HCT116 (cell line): ENCODE measurements at regions not wholly inside any gene's neighbourhood (a gene's known extent, or its start where the extent isn't known, plus 50 kb on each side); places are given as distances from the start of the nearest gene placed in this dataset.

Experiments
- ATAC-seq: fragments of 200-7000 bp; cut with Tn5 transposase; 2 replicates; pipeline ENCODE4 v1.9.1; 2020; ENCODE audit warnings: mild to moderate bottlenecking, moderate library complexity
- BruUV-seq: library from RNA; stranded (reverse); fragments of 400-500 nt; replicated peaks from 2 replicates; lab custom pipeline; 2021; lab: Mats Ljungman, UMichigan
- CTCF ChIA-PET: fragments of 300-600 bp; sonication (Branson Sonifier 250); formaldehyde crosslinking; loops from one replicate; lab custom pipeline; 2021; ENCODE audit warnings: antibody characterized with exemption; lab: Charles Lee
- POLR2A ChIA-PET: fragments of 300-600, 350-600 bp; sonication (Branson Sonifier 250); formaldehyde crosslinking; loops from one replicate; lab custom pipeline; 2021; ENCODE audit warnings: antibody characterized with exemption; lab: Charles Lee
- RAD21 ChIA-PET, 2 experiments: fragments of 300-600 bp; sonication (Branson Sonifier 250); formaldehyde crosslinking; loops; one replicate each; lab custom pipeline; 2023; ENCODE audit warnings: low total read pairs in 2 of 2; ENCODE audit not compliant: uncharacterized antibody in 2 of 2, unreplicated experiment in 2 of 2, low non-redundant PET in 1 of 2; lab: Charles Lee
- DNase-seq: peaks from one replicate; pipeline ENCODE4 v3.0.0-alpha.2; 2010; ENCODE audit warnings: low read depth, low spot score
- H2AFZ ChIP-seq: fragments of 200-600 bp; shearing (Covaris generic), sonication (generic); 2 replicates; pipeline ENCODE4 v1.6.1; 2017; ENCODE audit warnings: low read depth, mixed run types, mixed read lengths, antibody characterized with exemption, low read length; ENCODE audit not compliant: poor library complexity, severe bottlenecking
- H3K27ac ChIP-seq: 2 replicates; pipeline ENCODE4 v1.5.1; 2012; ENCODE audit warnings: low read depth, low read length
- H3K27me3 ChIP-seq: fragments of 200-600 bp; sonication (generic); 2 replicates; pipeline ENCODE4 v1.6.1; 2016; ENCODE audit warnings: mixed run types, low read length, mixed read lengths; ENCODE audit not compliant: insufficient read depth
- H3K36me3 ChIP-seq, 2 experiments: fragments of 200-500 bp in 1 of 2; fragments of 200-600 bp in 1 of 2; sonication (Bioruptor generic) in 1 of 2; sonication (generic) in 1 of 2; 2 replicates each; pipeline versions ENCODE4 v1.5.1 to v1.6.1; 2014 to 2016; ENCODE audit warnings: low read length in 2 of 2, inconsistent platforms in 1 of 2, mixed read lengths in 1 of 2, mixed run types in 1 of 2; ENCODE audit not compliant: insufficient read depth in 2 of 2, control insufficient read depth in 1 of 2
- H3K4me1 ChIP-seq, 2 experiments: fragments of 200-600 bp in 1 of 2; sonication (generic) in 1 of 2; 2 replicates each; pipeline versions ENCODE4 v1.5.1 to v1.6.1; 2012 to 2017; ENCODE audit warnings: low read length in 2 of 2, inconsistent platforms in 1 of 2, mild to moderate bottlenecking in 1 of 2, mixed read lengths in 1 of 2, mixed run types in 1 of 2, moderate library complexity in 1 of 2; ENCODE audit not compliant: insufficient read depth in 2 of 2, control insufficient read depth in 1 of 2
- H3K4me2 ChIP-seq: fragments of 200-600 bp; sonication (generic); 2 replicates; pipeline ENCODE4 v1.6.1; 2017; ENCODE audit warnings: mixed run types, low read length, mixed read lengths
- H3K4me3 ChIP-seq, 2 experiments: fragments of 200-600 bp in 1 of 2; sonication (generic) in 1 of 2; replicated peaks in 1 of 2; 2 replicates each; pipeline ENCODE4 v1.5.1; 2011 to 2016; ENCODE audit warnings: low read length in 2 of 2, control low read depth in 1 of 2, low read depth in 1 of 2, mild to moderate bottlenecking in 1 of 2, mixed read lengths in 1 of 2, mixed run types in 1 of 2
- H3K79me2 ChIP-seq: fragments of 200-600 bp; sonication (generic); 2 replicates; pipeline ENCODE4 v1.6.1; 2017; ENCODE audit warnings: mild to moderate bottlenecking, mixed run types, low read length, moderate library complexity, mixed read lengths; ENCODE audit not compliant: insufficient read depth
- H3K9ac ChIP-seq: fragments of 200-600 bp; sonication (generic); 2 replicates; pipeline ENCODE4 v1.6.1; 2016; ENCODE audit warnings: low read length, mixed read lengths
- H3K9me2 ChIP-seq: fragments of 200-600 bp; sonication (generic), shearing (Covaris generic); 2 replicates; pipeline ENCODE4 v1.6.1; 2017; ENCODE audit warnings: mixed run types, mild to moderate bottlenecking, moderate library complexity; ENCODE audit not compliant: insufficient read depth
- H3K9me3 ChIP-seq, 2 experiments: fragments of 200-500 bp in 1 of 2; fragments of 200-600 bp in 1 of 2; sonication (Bioruptor generic) in 1 of 2; sonication (generic) in 1 of 2; 2 replicates each; pipeline ENCODE4 v1.6.1; 2014 to 2017; ENCODE audit warnings: low read length in 2 of 2, mixed read lengths in 2 of 2, inconsistent platforms in 1 of 2, low read depth in 1 of 2, mild to moderate bottlenecking in 1 of 2, mixed run types in 1 of 2, moderate library complexity in 1 of 2; ENCODE audit not compliant: control insufficient read depth in 1 of 2, insufficient read depth in 1 of 2
- H4K20me1 ChIP-seq: fragments of 200-600 bp; sonication (generic), shearing (Covaris generic); 2 replicates; pipeline ENCODE4 v1.6.1; 2017; ENCODE audit warnings: mixed run types, mild to moderate bottlenecking, moderate library complexity; ENCODE audit not compliant: insufficient read depth
- CBX3 ChIP-seq: IDR thresholded peaks from 2 replicates; pipeline ENCODE4 v1.6.1; 2012; ENCODE audit warnings: low read depth
- EZH2 ChIP-seq: fragments of 200-600 bp; sonication (generic); IDR thresholded peaks from 2 replicates; pipeline ENCODE4 v1.6.1; 2017; ENCODE audit warnings: antibody characterized with exemption, mixed run types
- POLR2A ChIP-seq: IDR thresholded peaks from 2 replicates; pipeline ENCODE4 v1.7.0; 2011; ENCODE audit warnings: borderline replicate concordance; ENCODE audit not compliant: insufficient read depth, insufficient read length; ENCODE audit errors: extremely low read depth
- RAD21 ChIP-seq: IDR thresholded peaks from 2 replicates; pipeline ENCODE4 v1.6.1; 2012; ENCODE audit warnings: low read depth, mild to moderate bottlenecking
- REST ChIP-seq: IDR thresholded peaks from 2 replicates; pipeline ENCODE4 v1.6.1; 2012; ENCODE audit warnings: low read depth
- ZFX ChIP-seq: fragments of 450-650 bp; IDR thresholded peaks from 2 replicates; pipeline ENCODE4 v1.6.1; 2017
- intact Hi-C: fragments of 100-400 bp; cut with micrococcal nuclease; formaldehyde crosslinking; loops from 2 replicates; pipeline ENCODE4 v1.10.0; 2022

DNA sequence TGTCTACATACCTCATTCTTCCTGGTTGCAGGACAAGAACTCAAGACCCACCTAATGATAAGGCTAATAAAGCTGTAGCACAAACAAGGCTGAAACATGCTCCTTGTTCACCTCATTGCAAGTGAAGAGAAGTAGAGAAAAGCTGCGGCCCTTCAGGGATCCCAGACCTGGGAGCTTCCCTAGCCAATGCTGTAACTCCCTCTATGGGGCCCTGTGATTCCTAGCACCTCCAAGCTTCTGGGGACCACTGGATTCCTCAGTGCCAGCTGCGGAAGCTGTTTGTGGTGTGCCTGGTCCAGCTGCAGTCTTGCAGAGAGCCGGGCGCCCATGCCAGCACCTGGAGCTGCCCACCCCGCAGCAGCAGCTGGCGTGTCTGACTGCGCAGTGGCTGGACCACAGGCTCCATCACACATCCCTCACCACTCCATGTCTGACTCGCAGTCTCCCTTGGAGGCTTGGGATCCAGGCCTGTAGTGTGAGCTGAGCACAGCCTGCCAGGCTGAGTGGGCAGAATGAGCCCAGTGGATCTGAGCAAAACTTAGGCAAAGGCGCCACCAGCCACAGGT lies 737.2 kb upstream of the GJE1 start:
- ChIA-PET CTCF (no interaction called here), RAD21 (no interaction called here), POLR2A (no interaction called here)
- ATAC-seq (no peak), DNase-seq (no peak)
- no TSS peak for BruUV-seq
- no peak overlapping the region for H2AFZ ChIP-seq
- intact Hi-C loops: no loop called here
- no peaks in the 10 kb centered on the region for H3K79me2 ChIP-seq
- H4K20me1 ChIP-seq: no peaks in the 10 kb centered on the region
- no peak overlapping the region for H3K9ac ChIP-seq
- H3K9me3 ChIP-seq: no peaks in the 10 kb centered on the region
- no peaks in the 10 kb centered on the region for H3K36me3 ChIP-seq
- TF ChIP-seq ZFX: no peak
- no peak overlapping the region for H3K27ac ChIP-seq
- peaks cover 4% of the 10 kb centered on the region; the same call in 1 of the 2 replicates for H3K9me2 ChIP-seq
- no peak overlapping the region for H3K4me3 ChIP-seq
- H3K4me1 ChIP-seq: no peaks in the 10 kb centered on the region
- no peaks in the 10 kb centered on the region for H3K27me3 ChIP-seq
- no peak overlapping the region for H3K4me2 ChIP-seq

DNA sequence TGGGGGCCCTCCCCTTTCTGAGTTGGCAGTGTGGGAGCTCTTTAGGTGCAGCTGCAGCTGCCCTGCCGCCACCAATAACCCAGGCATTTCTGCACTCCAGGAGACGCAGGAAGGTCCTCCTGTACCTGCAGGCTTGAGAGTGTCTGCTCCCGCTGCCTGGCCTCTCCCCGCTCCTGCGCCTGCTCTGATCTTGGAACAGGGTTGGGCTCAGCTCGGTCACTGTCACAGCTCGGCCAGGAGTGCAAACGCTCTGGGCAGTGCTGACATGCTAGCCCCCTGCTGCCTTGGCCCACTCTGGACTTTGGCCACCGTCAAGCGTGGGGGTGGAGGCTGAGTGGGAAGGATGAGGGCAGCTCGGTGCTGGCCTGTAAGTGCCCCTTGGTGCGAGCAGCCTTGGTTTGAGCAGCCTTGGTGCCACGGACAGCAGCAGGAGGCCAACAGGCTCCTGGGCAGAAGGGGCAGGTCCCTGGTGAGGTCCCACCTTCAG lies 738.1 kb upstream of the GJE1 start:
- CTCF ChIA-PET: no interaction called here

More for the DNA sequence above, 738.1 kb upstream of the GJE1 start:
- intact Hi-C loops: no loop called here
- H3K79me2 ChIP-seq: no peaks in the 10 kb centered on the region
- H3K9me2 ChIP-seq: peaks cover 4% of the 10 kb centered on the region; the same call in 1 of the 2 replicates
- H4K20me1 ChIP-seq: no peaks in the 10 kb centered on the region
- H3K27ac ChIP-seq: no peak overlapping the region
- no peak overlapping the region for H2AFZ ChIP-seq
- ChIA-PET POLR2A (no interaction called here), RAD21 (no interaction called here)
- no peaks in the 10 kb centered on the region for H3K9me3 ChIP-seq
- TF ChIP-seq REST (no peak), EZH2 (no peak), CBX3 (no peak), POLR2A (no peak), RAD21 (no peak)
- no TSS peak for BruUV-seq
- H3K4me3 ChIP-seq: no peak overlapping the region
- no peak for DNase-seq
- no peaks in the 10 kb centered on the region for H3K36me3 ChIP-seq
- H3K9ac ChIP-seq: no peak overlapping the region
- no peaks in the 10 kb centered on the region for H3K27me3 ChIP-seq
- no peak overlapping the region for H3K4me2 ChIP-seq
- ATAC-seq: no peak
- no peaks in the 10 kb centered on the region for H3K4me1 ChIP-seq
